Left lung (tissue), 4 donors: ENCODE measurements at regions not wholly inside any gene's neighbourhood (a gene's known extent, or its start where the extent isn't known, plus 50 kb on each side); places are given as distances from the start of the nearest gene placed in this dataset.

Source experiments
- ATAC-seq: fragments of 200-7000 bp; cut with Tn5 transposase; one replicate; pipeline ENCODE4 v1.9.1; 2020; ENCODE audit warnings: moderate library complexity
- DNase-seq, 4 donors: peaks; one replicate each; pipeline ENCODE4 v3.0.0-alpha.2; 2013 to 2020
- H3K27ac ChIP-seq, 2 donors: fragments of 200-600 bp; sonication (generic) in 1 of 2; one replicate each; pipeline versions ENCODE4 v1.5.0 to v1.8.0; 2020 to 2021
- H3K27me3 ChIP-seq, 2 donors: fragments of 200-600 bp; sonication (generic) in 1 of 2; one replicate each; pipeline versions ENCODE4 v1.5.0 to v1.8.0; 2020 to 2021
- H3K36me3 ChIP-seq, 2 donors: fragments of 200-600 bp; sonication (generic) in 1 of 2; one replicate each; pipeline versions ENCODE4 v1.5.0 to v1.8.0; 2020 to 2021
- H3K4me1 ChIP-seq, 2 donors: fragments of 200-600 bp; one replicate each; pipeline ENCODE4 v1.8.0; 2021
- H3K4me3 ChIP-seq, 2 donors: fragments of 200-600 bp; sonication (generic) in 1 of 2; one replicate each; pipeline versions ENCODE4 v1.5.0 to v1.8.0; 2020 to 2021; ENCODE audit warnings: mild to moderate bottlenecking in 1 of 2
- H3K9me3 ChIP-seq, 2 donors: fragments of 200-600 bp; sonication (generic) in 1 of 2; one replicate each; pipeline versions ENCODE4 v1.5.0 to v1.8.0; 2020 to 2021
- intact Hi-C, 2 donors: fragments of 100-400 bp; cut with DNase I; formaldehyde crosslinking; loops; one replicate each; pipeline versions ENCODE4 v1.11.2 to v1.14.2; 2022
- TF ChIP-seq, protein P1 (sequence below), 2 donors: fragments of 200-600 bp; sonication (generic) in 1 of 2; IDR thresholded peaks; one replicate each; pipeline versions ENCODE4 v1.5.0 to v1.8.0; 2021; ENCODE audit warnings: antibody characterized with exemption in 2 of 2
- donor health status: DM: no; HTN: yes; CAD: no.
- donor health status: DM: no; HTN: no; CAD: no.

DNA sequence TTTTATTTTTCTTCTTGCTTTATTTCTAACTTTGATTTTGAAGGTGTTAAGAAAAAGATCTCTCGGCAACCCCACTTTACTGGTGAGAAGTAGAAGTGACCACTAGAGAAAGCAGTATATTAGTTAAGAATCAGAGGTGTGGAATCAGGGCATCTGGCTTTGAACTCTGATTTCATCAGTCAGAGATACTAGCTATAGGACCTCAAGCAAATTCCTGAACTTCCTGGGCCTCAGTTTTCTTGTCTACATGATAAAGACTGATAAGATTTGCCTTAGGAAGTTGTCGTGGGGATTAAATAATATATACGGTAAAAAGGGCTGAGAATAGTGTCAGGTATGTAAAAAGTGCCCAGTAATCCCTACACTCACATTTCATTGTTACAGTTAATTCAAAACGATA lies 440.3 kb upstream of the CRIM1 start:
- DNase-seq (no peak), ATAC-seq (no peak)
- H3K36me3 ChIP-seq = no peaks in the 10 kb centered on the region
- H3K27ac ChIP-seq = no peak overlapping the region
- no peaks in the 10 kb centered on the region for H3K4me1 ChIP-seq
- intact Hi-C loops = no loop called here
- no peak overlapping the region for H3K4me3 ChIP-seq
- H3K27me3 ChIP-seq = no peaks in the 10 kb centered on the region
- TF ChIP-seq, protein P1, sequence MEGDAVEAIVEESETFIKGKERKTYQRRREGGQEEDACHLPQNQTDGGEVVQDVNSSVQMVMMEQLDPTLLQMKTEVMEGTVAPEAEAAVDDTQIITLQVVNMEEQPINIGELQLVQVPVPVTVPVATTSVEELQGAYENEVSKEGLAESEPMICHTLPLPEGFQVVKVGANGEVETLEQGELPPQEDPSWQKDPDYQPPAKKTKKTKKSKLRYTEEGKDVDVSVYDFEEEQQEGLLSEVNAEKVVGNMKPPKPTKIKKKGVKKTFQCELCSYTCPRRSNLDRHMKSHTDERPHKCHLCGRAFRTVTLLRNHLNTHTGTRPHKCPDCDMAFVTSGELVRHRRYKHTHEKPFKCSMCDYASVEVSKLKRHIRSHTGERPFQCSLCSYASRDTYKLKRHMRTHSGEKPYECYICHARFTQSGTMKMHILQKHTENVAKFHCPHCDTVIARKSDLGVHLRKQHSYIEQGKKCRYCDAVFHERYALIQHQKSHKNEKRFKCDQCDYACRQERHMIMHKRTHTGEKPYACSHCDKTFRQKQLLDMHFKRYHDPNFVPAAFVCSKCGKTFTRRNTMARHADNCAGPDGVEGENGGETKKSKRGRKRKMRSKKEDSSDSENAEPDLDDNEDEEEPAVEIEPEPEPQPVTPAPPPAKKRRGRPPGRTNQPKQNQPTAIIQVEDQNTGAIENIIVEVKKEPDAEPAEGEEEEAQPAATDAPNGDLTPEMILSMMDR (IDR thresholded peaks at IDR 0.05) = no peak
- no peaks in the 10 kb centered on the region for H3K9me3 ChIP-seq

DNA sequence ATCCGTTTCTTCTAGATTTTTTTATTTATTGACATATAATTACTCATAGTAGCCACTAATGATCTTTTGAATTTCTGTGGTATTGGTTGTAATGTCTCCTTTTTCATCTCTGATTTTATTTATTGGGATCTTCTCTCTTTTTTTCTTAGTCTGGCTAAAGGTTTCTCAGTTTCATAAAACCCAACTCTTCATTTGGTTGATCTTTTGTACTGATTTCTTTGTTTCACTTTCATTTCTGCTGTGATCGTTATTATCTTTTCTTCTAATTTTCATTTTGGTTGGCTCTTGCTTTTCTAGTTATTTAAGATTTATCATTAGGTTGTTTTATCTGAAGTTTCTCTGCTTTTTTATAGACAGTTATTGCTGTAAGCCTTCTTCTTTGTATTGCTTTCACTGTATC lies 463.6 kb upstream of the CRIM1 start:
- H3K27me3 ChIP-seq = no peaks in the 10 kb centered on the region
- no peak for DNase-seq
- H3K4me1 ChIP-seq = no peaks in the 10 kb centered on the region
- TF ChIP-seq, protein P1 (IDR thresholded peaks at IDR 0.05) = no peak
- intact Hi-C loops = no loop called here
- H3K4me3 ChIP-seq = no peak overlapping the region
- ATAC-seq = no peak
- H3K36me3 ChIP-seq = no peaks in the 10 kb centered on the region
- no peak overlapping the region for H3K27ac ChIP-seq
- no peaks in the 10 kb centered on the region for H3K9me3 ChIP-seq

DNA sequence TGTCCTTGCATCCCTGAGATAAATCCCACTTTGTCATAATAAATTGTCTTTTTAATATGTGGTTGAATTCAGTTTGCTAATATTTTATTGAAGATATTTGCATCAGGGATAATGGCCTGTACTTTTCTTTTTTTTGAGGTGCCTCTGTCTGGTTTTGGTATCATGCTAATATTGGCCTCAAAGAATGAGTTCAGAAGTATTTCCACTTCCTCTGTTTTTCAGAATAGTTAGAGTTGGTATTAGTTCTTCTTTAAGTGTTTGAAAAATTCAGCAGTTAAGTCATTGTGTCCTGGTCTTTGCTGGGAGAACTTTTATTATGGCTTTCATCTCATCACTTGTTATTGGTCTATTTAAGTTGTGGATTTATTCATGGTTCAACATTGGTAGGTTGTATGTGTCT lies 464.1 kb upstream of the CRIM1 start:
- DNase-seq = no peak
- no peak for ATAC-seq
- TF ChIP-seq, protein P1 (IDR thresholded peaks at IDR 0.05) = no peak
- Histone ChIP-seq H3K9me3 (no peaks in the 10 kb centered on the region), H3K4me1 (no peaks in the 10 kb centered on the region), H3K36me3 (no peaks in the 10 kb centered on the region), H3K4me3 (no peak overlapping the region), H3K27me3 (no peaks in the 10 kb centered on the region), H3K27ac (no peak overlapping the region)
- intact Hi-C loops = no loop called here

GRCh38 chr2:35887146-35887545 lies 468.4 kb upstream of the CRIM1 start:
- ATAC-seq (no peak), DNase-seq (no peak)
- H3K4me1 ChIP-seq = no peaks in the 10 kb centered on the region
- H3K36me3 ChIP-seq = no peaks in the 10 kb centered on the region
- no peak overlapping the region for H3K4me3 ChIP-seq
- no peak overlapping the region for H3K27ac ChIP-seq
- TF ChIP-seq, protein P1 (IDR thresholded peaks at IDR 0.05) = no peak
- no peaks in the 10 kb centered on the region for H3K9me3 ChIP-seq
- intact Hi-C loops = no loop called here
- H3K27me3 ChIP-seq = no peaks in the 10 kb centered on the region

- TF ChIP-seq, protein P1 (IDR thresholded peaks at IDR 0.05) = no peak
- ATAC-seq = no peak
- Histone ChIP-seq H3K4me1 (no peaks in the 10 kb centered on the region), H3K27ac (no peak overlapping the region), H3K4me3 (no peak overlapping the region), H3K36me3 (no peaks in the 10 kb centered on the region), H3K27me3 (no peaks in the 10 kb centered on the region), H3K9me3 (no peaks in the 10 kb centered on the region)
- intact Hi-C loops = no loop called here
- no peak for DNase-seq
These were observed 481.7 kb upstream of the CRIM1 start for GRCh38 chr2:35873921-35874320.
